ENCODE measurements at regions not wholly inside any gene's neighbourhood (a gene's known extent, or its start where the extent isn't known, plus 50 kb on each side); places are given as distances from the start of the nearest gene placed in this dataset.
"Not testable (repeated sequence)": the region's sequence is repeated elsewhere in the genome, so short reads cannot be mapped to it uniquely, and the experiment has no call there.

DNA sequence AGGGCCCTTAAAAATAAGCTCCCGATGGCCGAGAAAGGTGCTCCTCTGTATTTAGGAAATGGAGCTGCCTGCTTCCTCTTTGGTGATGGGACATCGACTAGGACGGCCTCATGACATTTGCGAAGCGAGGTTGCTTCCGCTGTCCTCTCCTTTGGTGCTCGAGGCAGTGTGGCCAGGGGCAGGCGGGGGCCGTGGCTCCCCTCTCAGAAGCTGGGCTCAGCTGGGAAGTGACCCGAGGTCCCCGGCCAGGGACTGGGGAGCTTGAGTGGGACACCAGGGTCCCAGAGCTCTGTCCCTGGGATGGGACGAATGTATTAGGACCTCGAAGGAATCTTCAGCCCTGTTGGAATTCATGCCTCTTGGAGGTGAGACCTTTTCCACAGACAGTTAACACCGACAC, 151.1 kb downstream of the CTTN start:
- DNase-seq (ENCODE audit: low spot score), result no peak

- DNase-seq (ENCODE audit: low spot score), result no peak
Observed at GRCh38 chr11:70549796-70550195, 151.5 kb downstream of the CTTN start.

DNA sequence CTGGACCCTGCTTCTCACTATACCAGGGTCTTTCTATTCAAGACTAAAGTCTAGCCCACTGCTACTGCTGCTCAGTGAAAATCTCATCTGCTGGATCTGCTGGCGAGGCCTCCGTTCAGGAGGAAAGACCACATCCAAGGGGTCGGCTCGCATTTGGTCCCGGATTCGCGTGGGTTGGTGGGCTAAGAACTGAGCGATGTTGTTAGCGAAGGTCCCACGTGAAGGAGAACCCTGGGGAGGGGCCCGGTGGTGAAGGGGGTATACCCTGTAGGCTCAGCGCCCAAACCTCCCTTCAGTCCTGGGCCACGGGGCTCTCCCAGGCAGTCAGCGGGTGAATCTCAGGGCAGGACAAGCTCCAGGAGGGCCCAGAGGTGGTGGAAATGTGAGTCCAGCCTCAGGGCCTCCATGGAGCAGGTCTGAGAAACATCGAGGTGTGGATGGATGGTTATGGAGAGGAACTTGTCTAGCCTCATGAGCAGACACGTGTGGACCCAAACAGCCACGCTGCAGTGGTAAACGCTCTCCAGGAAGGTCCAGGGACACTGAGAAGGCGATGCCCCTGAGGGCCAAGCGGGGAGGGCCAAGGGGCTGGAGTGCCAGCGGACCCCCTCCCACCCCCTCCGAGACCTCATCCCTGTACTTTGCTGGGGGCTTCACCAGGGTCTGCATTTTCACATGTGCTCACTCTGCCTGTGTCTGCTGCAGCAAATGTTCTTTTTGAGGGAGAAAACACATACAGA, 152.3 kb downstream of the CTTN start:
- DNase-seq (ENCODE audit: low spot score), result no peak

DNA sequence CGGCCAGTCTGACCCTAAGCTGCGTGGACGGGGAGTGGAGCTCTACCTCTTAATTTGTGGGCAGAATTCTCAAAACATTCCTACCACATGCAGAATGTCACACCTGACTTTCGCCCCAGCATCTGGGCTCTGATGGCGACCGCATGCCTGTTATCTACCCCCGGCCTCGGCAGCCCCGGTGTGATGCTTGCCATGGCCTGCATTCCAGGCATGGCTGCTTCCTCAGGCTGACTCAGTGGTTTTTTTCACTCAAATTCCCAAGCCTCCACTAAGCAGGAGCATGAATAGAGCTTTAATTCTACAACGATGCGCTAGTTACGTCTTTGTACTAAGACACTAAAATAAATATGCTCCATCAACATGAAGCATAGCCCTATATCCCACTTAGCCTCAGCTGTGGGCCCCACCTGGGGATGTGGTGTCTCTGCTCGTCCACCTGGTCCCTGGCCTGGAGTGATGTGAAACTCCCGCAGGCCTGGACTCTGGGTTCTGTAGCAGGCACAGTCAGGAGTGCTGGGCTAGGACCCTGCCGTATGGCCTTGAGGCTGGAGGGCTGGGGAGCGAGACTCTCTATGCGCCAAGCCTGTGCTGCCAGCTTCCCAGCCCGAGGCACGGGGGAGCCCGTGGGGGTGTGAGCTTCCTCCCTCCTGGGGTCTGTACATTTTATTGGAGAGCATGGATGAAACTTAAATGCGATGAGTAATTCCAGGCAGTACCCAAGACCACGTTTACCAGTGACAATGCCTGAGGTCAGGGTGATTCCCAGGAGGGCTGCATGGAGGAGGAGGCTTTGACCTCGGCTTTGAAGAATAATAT, 153.2 kb downstream of the CTTN start:
- DNase-seq (ENCODE audit: low spot score), result peak; percentile 70

DNA sequence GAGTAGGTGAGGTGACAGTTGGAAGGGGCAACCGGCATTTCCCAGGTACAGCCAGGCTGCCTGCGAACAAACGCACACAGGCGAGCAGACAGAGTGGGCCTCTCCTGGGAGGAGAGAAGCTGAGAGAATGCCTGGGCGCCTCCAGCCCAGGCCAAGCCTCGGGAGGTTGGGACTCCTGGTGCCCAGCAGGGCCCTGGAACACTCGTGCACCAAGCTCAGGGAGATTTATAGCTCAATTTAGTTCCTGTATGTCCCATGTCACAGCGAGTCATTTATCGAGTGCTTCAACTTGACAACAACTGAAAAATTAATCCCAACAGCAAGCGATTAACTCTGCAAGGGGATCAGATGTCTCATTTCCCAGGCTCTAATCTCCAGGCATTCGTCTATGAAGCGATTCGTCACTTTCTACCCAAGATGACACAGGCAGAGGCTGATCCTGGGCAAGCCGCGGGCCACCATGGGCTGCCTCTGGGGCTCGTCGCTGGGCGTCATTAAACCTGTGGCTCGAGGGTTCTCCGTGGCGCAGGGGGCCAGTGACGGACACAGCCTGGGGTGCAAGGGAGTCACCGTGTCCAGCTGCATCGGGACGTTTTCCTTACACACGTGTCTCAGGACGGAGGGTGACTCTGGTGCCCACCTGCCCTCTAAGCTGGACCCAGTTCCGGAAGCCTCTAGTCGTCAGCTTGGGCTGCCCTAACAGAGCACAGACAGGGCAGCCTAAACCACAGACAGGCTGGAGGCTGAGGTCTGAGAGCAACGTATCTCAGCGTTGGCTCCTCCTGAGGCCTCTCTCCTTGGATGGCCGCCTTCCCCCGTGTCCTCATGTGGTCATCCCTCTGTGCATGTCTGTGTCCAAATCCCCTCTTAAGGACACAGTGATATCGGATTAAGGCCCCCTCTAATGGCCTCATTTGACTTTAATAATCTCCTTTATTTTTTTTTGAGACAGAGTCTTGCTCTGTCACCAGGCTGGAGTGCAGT, 154.1 kb downstream of the CTTN start:
- DNase-seq (ENCODE audit: low spot score), result no peak

GRCh38 chr11:70555078-70555477, 156.7 kb downstream of the CTTN start:
- no peak for DNase-seq (ENCODE audit: low spot score)

DNA sequence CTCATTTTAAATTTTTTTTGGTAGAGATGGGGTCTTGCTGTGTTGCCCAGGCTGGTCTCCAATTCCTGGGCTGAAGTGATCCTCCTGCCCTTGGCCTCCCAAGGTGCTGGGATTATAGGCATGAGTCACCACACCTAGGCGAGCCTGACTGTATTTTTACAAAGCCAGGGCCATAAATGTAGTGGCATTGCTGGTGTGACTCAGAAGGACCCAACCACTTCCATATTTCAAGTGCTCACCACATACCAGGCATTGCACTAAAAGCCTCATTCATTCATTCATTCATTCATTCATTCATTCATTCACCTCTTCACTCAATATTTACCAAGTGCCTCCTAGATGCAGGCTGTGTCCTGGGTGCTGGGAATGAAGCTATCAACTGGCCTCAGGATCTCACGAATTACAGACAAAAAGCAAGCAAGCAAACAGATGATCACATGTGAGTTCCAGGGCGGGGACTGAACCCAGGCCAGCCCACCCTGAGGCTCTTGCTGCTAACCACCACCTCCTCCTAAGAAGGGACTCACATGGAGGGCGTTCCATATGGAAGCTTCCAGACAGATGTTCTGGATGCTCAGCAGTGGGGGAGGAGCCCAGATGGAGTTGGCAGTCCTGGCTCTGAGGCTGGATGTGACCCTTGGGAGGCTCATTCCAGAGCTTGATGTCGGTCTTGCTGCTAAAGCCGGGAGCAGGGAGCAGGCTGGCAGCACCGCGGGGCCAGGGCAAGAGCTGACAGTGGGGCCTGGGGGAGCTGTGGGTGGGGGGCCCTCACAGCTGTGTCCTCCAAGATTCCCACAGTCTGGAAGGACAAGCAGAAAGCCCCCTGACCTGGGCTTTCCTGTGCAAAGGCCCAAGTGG, 158.8 kb downstream of the CTTN start:
- DNase-seq (ENCODE audit: low spot score), result no peak

GRCh38 chr11:70557742-70558485, 159.6 kb downstream of the CTTN start:
- DNase-seq (ENCODE audit: low spot score), result no peak

GRCh38 chr11:70558681-70559080, 160.4 kb downstream of the CTTN start:
- DNase-seq (ENCODE audit: low spot score), result no peak

DNA sequence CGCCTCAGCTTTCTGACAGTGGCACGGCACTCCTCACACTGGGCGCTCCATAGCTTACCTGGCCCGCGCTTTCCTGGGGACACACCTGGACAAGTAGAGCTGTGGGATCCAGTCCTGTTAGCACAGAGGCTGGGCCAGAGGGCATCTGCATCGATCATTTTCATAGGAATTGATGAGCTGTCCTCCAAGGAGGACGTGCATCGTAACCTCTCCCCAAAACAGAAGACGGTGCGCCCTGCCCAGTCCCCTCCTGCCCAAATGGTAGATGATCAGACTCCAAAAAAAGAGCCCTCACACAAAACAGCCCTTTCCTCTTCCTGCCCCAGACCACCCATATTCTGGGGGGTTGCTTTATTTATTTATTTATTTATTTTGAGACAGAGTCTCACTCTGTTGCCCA, 161.2 kb downstream of the CTTN start:
- DNase-seq (ENCODE audit: low spot score), result no peak

- not testable (repeated sequence) for DNase-seq (ENCODE audit: low spot score)
Observed at GRCh38 chr11:70560621-70561020, 162.3 kb downstream of the CTTN start.

DNA sequence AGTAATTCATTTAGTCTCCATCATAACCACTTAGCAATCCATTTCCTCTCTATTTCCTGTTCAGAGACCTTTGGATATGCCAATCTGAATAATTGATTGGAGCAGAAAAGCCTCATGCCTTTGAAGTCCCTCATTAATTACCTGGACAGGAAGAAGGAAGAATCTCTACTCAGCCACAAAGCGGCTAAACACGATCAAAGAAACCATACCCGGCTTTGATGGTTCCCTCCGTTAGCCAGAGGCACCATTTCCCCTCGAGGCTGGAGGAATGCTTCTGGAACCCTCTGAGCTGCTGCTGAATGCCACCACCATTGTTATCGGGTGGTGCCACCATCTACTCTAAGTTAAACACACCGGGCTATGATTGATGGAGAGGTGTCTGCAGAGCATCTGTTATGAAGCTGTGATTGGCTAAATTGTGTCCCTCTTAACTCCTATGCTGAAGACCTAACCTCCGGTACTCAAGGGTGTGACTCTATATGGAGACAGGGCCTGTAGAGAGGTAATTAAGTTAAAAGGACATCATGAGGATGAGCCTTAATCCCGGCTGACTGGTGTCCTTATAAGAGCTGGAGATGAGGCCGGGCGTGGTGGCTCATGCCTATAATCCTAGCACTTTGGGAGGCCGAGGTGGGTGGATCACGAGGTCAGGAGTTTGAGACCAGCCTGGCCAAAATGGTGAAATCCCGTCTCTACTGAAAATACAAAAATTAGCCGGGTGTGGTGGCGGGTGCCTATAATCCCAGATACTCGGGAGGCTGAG, 168.6 kb downstream of the CTTN start:
- no peak for DNase-seq (ENCODE audit: low spot score)

DNA sequence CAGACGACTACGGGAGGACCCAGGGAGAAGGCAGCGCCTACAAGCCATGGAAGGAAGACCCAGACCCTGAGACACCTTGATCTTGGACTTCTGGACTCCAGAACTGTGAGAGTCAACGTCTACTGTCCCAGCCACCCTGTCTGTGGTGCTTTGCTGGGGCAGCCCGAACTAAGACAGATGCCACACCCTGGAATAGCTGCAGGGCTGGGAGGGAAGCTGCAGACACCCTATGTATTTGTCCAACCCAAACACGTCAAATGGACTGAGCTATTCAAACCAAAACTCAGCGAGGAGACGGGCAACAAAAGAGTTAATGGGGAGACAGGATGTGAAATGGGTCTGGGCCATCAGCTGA, 169.3 kb downstream of the CTTN start:
- no peak for DNase-seq (ENCODE audit: low spot score)

- DNase-seq (ENCODE audit: low spot score), result peak; percentile 92
Observed at GRCh38 chr11:70568035-70568813, 169.9 kb downstream of the CTTN start.

DNA sequence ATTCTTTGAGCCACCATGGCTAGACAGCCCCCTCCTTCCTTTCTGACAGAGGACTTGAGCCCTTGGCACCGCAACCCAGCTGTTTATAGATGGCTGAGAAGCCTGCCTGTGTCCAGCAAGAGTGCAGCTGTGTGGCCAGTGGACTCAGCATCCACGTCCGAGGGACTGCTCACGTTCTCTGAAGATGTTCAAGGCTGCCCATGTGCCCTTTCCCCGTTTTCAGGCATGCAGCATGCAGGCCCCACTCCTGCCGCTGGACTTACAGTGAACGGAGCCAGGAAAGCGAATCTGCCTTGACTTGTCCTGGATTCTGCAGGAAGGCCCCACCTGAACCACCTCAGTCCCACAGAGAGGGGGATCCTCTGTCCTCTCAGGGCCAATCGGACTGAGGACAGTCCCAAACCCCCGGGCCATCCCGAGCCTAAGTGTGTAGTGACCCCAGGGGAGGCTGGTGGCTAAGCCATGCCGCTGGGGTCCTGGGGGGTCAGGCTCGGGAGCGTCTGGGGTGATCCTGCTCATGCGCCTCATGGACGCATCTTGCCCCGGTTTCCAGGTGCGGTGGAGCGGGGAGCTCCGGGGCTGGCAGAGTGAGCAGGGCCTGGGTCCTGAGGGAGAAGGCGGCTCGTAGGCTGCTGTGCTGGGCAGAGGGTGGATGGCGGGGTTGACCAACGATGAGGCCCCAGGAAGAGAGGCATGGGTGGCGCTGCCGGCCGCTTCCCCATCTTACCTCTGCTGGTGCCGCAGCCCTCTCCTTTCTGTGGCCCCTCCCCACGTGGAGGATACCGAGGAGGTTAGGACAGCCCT, 170.7 kb downstream of the CTTN start:
- no peak for DNase-seq (ENCODE audit: low spot score)

- DNase-seq (ENCODE audit: low spot score), result no peak
Observed at GRCh38 chr11:70569618-70569890, 171.2 kb downstream of the CTTN start.

DNA sequence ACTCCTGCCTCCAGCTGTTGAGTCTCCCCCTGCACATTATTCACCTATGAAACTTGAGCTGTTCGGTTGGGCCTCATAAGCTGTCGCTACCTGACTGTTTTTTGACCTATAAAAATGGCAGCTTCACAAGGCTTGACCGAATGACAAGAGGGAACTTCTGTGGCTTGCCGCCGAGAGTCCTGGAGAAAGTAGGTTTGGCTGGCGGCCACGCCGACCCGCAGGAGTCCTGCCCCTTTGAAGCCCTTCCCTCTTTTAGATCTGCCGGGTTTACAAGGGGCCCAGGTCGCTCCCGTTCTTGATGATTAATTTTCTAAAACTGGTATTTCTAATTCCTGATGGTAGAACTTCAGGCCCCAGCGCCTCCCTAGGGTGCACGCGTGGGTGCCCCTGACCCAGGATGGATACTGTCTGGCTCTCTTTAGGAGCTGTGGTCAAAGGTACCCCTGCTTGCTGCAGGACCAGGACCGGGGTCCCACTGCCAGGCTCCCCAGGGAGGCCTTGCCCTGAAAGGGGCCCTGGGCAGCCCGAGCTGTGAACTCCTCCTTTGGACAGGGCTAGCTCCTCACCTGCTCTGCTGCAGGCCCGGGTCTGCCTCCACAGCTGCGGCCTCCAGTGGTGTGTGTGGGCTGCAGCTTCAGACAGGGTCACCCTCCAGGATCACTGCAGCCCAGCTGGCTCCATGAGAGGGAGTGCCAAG, 171.8 kb downstream of the CTTN start:
- no peak for DNase-seq (ENCODE audit: low spot score)

Measured in AG08396 (cell line).